Gastrocnemius medialis (tissue), 4 donors: ENCODE measurements at regions not wholly inside any gene's neighbourhood (a gene's known extent, or its start where the extent isn't known, plus 50 kb on each side); places are given as distances from the start of the nearest gene placed in this dataset.

Source experiments
- POLR2A ChIP-seq, 2 donors: fragments of 450-650 bp; IDR thresholded peaks; one replicate each; pipeline ENCODE4 v1.6.1; 2017; ENCODE audit warnings: antibody characterized with exemption in 2 of 2, mild to moderate bottlenecking in 2 of 2, moderate library complexity in 2 of 2
- TF ChIP-seq, protein P1 (sequence below), 5 experiments: fragments of 450-650 bp in 3 of 5; fragments of 200-600 bp in 2 of 5; sonication (generic) in 2 of 5; IDR thresholded peaks in 4 of 5; conservative IDR thresholded peaks in 1 of 5; 1 replicate in 4 of 5; 2 replicates in 1 of 5; pipeline ENCODE4 v1.5.1; 2016 to 2019; ENCODE audit warnings: antibody characterized with exemption in 5 of 5, mild to moderate bottlenecking in 3 of 5, moderate library complexity in 3 of 5

DNA sequence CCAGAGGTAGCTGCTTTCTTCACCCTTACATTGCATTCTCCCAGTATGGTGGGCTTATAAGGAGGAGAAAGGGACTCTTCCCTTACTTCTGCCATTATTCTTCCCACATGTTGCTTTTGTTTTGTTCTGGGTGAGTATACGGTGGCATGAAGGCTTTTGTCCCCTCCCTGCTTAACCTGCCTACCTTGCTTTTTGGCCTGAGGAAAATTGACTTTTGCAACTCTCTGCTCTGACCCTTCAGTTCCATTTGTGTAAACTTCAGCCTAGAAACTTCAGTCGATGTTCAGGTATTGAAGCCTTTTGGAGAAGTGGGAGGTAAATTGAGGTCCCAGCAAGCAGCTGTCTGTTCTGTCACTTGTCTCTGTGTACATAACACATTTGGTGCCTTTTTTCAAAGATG lies 110.2 kb downstream of the PCSK1 start:
- TF ChIP-seq, protein P1, sequence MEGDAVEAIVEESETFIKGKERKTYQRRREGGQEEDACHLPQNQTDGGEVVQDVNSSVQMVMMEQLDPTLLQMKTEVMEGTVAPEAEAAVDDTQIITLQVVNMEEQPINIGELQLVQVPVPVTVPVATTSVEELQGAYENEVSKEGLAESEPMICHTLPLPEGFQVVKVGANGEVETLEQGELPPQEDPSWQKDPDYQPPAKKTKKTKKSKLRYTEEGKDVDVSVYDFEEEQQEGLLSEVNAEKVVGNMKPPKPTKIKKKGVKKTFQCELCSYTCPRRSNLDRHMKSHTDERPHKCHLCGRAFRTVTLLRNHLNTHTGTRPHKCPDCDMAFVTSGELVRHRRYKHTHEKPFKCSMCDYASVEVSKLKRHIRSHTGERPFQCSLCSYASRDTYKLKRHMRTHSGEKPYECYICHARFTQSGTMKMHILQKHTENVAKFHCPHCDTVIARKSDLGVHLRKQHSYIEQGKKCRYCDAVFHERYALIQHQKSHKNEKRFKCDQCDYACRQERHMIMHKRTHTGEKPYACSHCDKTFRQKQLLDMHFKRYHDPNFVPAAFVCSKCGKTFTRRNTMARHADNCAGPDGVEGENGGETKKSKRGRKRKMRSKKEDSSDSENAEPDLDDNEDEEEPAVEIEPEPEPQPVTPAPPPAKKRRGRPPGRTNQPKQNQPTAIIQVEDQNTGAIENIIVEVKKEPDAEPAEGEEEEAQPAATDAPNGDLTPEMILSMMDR (IDR thresholded peaks at IDR 0.05 in 4 of 5, conservative IDR thresholded peaks at IDR 0.05 in 1 of 5) = no peak
- no peak for TF ChIP-seq POLR2A (IDR thresholded peaks at IDR 0.05)
